H1 (cell line): ENCODE measurements at regions not wholly inside any gene's neighbourhood (a gene's known extent, or its start where the extent isn't known, plus 50 kb on each side); places are given as distances from the start of the nearest gene placed in this dataset.

Experiments used
- CTCF ChIA-PET: fragments of 300-600 bp; sonication (Branson Sonifier 250); formaldehyde crosslinking; loops from one replicate; lab custom pipeline; 2021; ENCODE audit not compliant: partially characterized antibody; lab: Charles Lee
- POLR2A ChIA-PET: fragments of 300-600 bp; sonication (Branson Sonifier 250); formaldehyde crosslinking; loops from one replicate; lab custom pipeline; 2021; ENCODE audit warnings: inconsistent platforms; ENCODE audit not compliant: partially characterized antibody; lab: Charles Lee
- DNase-seq, 2 experiments: peaks; one replicate each; pipeline versions ENCODE4 v3.0.0 to v3.0.0-alpha.2; 2010 to 2022; ENCODE audit warnings: low spot score in 2 of 2, low read depth in 1 of 2, mixed read lengths in 1 of 2
- FAIRE-seq: peaks from 2 replicates; lab custom pipeline; 2011; peaks lifted over from hg19 to GRCh38; lab: Jason Lieb, UNC
- H2AFZ ChIP-seq: 2 replicates; pipeline ENCODE4 v1.8.1; 2012; ENCODE audit warnings: low read length, inconsistent platforms
- H2AK5ac ChIP-seq: 2 replicates; pipeline ENCODE4 v1.6.1; 2013; ENCODE audit warnings: low read depth, low read length
- H2BK120ac ChIP-seq: replicated peaks from 2 replicates; pipeline ENCODE3; 2013; ENCODE audit warnings: low read depth, low read length, inconsistent platforms
- H2BK12ac ChIP-seq: 2 replicates; pipeline ENCODE4 v1.6.1; 2013; ENCODE audit warnings: low read depth, low read length
- H2BK15ac ChIP-seq: 2 replicates; pipeline ENCODE4 v1.6.1; 2013; ENCODE audit warnings: low read length
- H2BK20ac ChIP-seq: 2 replicates; pipeline ENCODE4 v1.6.1; 2013; ENCODE audit warnings: low read length
- H2BK5ac ChIP-seq: 2 replicates; pipeline ENCODE4 v1.6.1; 2013; ENCODE audit warnings: low read depth, low read length
- H3K14ac ChIP-seq: 2 replicates; pipeline ENCODE4 v1.6.1; 2013; ENCODE audit warnings: inconsistent platforms; ENCODE audit not compliant: insufficient read length
- H3K18ac ChIP-seq: 2 replicates; pipeline ENCODE4 v1.6.1; 2013; ENCODE audit warnings: low read length; ENCODE audit errors: extremely low read depth
- H3K23ac ChIP-seq: 2 replicates; pipeline ENCODE4 v1.6.1; 2013; ENCODE audit warnings: inconsistent platforms; ENCODE audit not compliant: insufficient read length
- H3K23me2 ChIP-seq: 2 replicates; pipeline ENCODE4 v1.6.1; 2013; ENCODE audit warnings: low read depth, low read length
- H3K27ac ChIP-seq: 2 replicates; pipeline ENCODE4 v1.6.1; 2011; ENCODE audit warnings: low read depth, low read length, inconsistent platforms
- H3K27me3 ChIP-seq, 4 experiments: replicated peaks in 1 of 4; 1 replicate in 1 of 4; 2 replicates in 3 of 4; pipeline versions ENCODE4 v1.6.1 to v1.8.1; 2011 to 2013; ENCODE audit warnings: low read length in 3 of 4, mild to moderate bottlenecking in 3 of 4, inconsistent platforms in 2 of 4, mixed read lengths in 2 of 4, moderate library complexity in 1 of 4; ENCODE audit not compliant: control insufficient read depth in 3 of 4, insufficient read depth in 3 of 4; ENCODE audit errors: extremely low read depth in 1 of 4
- H3K36me3 ChIP-seq, 4 experiments: 2 replicates each; pipeline versions ENCODE4 v1.6.1 to v1.8.1; 2011 to 2013; ENCODE audit warnings: mild to moderate bottlenecking in 4 of 4, low read length in 3 of 4, moderate library complexity in 2 of 4, control low read depth in 1 of 4, inconsistent platforms in 1 of 4; ENCODE audit not compliant: insufficient read depth in 4 of 4, control insufficient read depth in 2 of 4
- H3K4ac ChIP-seq: replicated peaks from 2 replicates; pipeline ENCODE3; 2013; ENCODE audit warnings: low read length, low read depth, mixed read lengths, inconsistent platforms; ENCODE audit not compliant: insufficient read length
- H3K4me1 ChIP-seq, 4 experiments: replicated peaks in 1 of 4; 1 replicate in 1 of 4; 2 replicates in 3 of 4; pipeline versions ENCODE4 v1.6.1 to v1.8.1; 2011 to 2013; ENCODE audit warnings: low read length in 3 of 4, inconsistent platforms in 2 of 4, mixed read lengths in 1 of 4; ENCODE audit not compliant: insufficient read depth in 4 of 4, control insufficient read depth in 3 of 4
- H3K4me2 ChIP-seq, 2 experiments: 2 replicates each; pipeline versions ENCODE4 v1.6.1 to v1.8.1; 2011 to 2013; ENCODE audit warnings: low read depth in 2 of 2, low read length in 2 of 2, control low read depth in 1 of 2, inconsistent platforms in 1 of 2, mild to moderate bottlenecking in 1 of 2; ENCODE audit not compliant: insufficient read depth in 1 of 2
- H3K4me3 ChIP-seq, 4 experiments: fragments of 200-600, 300-600 bp in 1 of 4; sonication (generic), shearing (Covaris generic), sonication (Bioruptor Twin) in 1 of 4; 2 replicates each; pipeline versions ENCODE4 v1.5.1 to v1.8.1; 2011 to 2016; ENCODE audit warnings: low read length in 4 of 4, low read depth in 3 of 4, control low read depth in 2 of 4, inconsistent platforms in 2 of 4, mild to moderate bottlenecking in 2 of 4, mixed read lengths in 1 of 4, moderate library complexity in 1 of 4; ENCODE audit not compliant: insufficient read depth in 2 of 4; ENCODE audit errors: extremely low read depth in 1 of 4
- H3K56ac ChIP-seq: replicated peaks from 2 replicates; pipeline ENCODE3; 2013; ENCODE audit warnings: low read depth, mild to moderate bottlenecking, mixed read lengths, low read length, inconsistent platforms; ENCODE audit not compliant: insufficient read length
- H3K79me1 ChIP-seq: 2 replicates; pipeline ENCODE4 v1.6.1; 2013; ENCODE audit warnings: low read depth, low read length, control low read depth
- H3K79me2 ChIP-seq, 2 experiments: 2 replicates each; pipeline versions ENCODE4 v1.6.1 to v1.8.1; 2012 to 2013; ENCODE audit warnings: low read length in 2 of 2, mild to moderate bottlenecking in 2 of 2, inconsistent platforms in 1 of 2; ENCODE audit not compliant: insufficient read depth in 2 of 2, control insufficient read depth in 1 of 2
- H3K9ac ChIP-seq, 4 experiments: replicated peaks in 1 of 4; 1 replicate in 1 of 4; 2 replicates in 3 of 4; pipeline versions ENCODE4 v1.6.1 to v1.8.1; 2011 to 2013; ENCODE audit warnings: low read depth in 3 of 4, low read length in 3 of 4, control low read depth in 2 of 4, mild to moderate bottlenecking in 2 of 4, moderate library complexity in 2 of 4, inconsistent platforms in 1 of 4; ENCODE audit errors: extremely low read depth in 1 of 4
- H3K9me3 ChIP-seq, 2 experiments: 2 replicates each; pipeline versions ENCODE4 v1.6.1 to v1.8.1; 2012 to 2013; ENCODE audit warnings: mild to moderate bottlenecking in 2 of 2, moderate library complexity in 2 of 2, control low read depth in 1 of 2, inconsistent platforms in 1 of 2, low read depth in 1 of 2, low read length in 1 of 2, mixed read lengths in 1 of 2; ENCODE audit not compliant: insufficient read depth in 2 of 2
- H4K20me1 ChIP-seq, 2 experiments: replicated peaks in 1 of 2; 2 replicates each; pipeline versions ENCODE3 to v1.8.1; 2011 to 2013; ENCODE audit warnings: inconsistent platforms in 2 of 2, low read length in 2 of 2, mild to moderate bottlenecking in 1 of 2; ENCODE audit not compliant: insufficient read depth in 2 of 2, control insufficient read depth in 1 of 2
- H4K5ac ChIP-seq: 2 replicates; pipeline ENCODE4 v1.6.1; 2013; ENCODE audit warnings: low read length, low read depth, mixed read lengths, inconsistent platforms; ENCODE audit not compliant: insufficient read length
- H4K8ac ChIP-seq: 2 replicates; pipeline ENCODE4 v1.8.0; 2013; ENCODE audit warnings: mild to moderate bottlenecking, moderate library complexity, low read length, inconsistent platforms; ENCODE audit not compliant: insufficient read depth; ENCODE audit errors: extremely low read depth
- H4K91ac ChIP-seq: replicated peaks from 2 replicates; pipeline ENCODE3; 2013; ENCODE audit warnings: low read length, mixed read lengths, inconsistent platforms; ENCODE audit not compliant: insufficient read length
- BACH1 ChIP-seq: IDR thresholded peaks from 2 replicates; pipeline ENCODE4 v1.6.1; 2012; ENCODE audit warnings: low read length, improper control_type of control experiment
- BRCA1 ChIP-seq: IDR thresholded peaks from 2 replicates; pipeline ENCODE4 v1.6.1; 2012; ENCODE audit warnings: low read depth, low read length, improper control_type of control experiment
- CBX5 ChIP-seq: fragments of 300-800, 300-1000 bp; sonication (generic); IDR thresholded peaks from 2 replicates; pipeline ENCODE4 v1.7.1; 2016; ENCODE audit warnings: antibody characterized with exemption, low read length, low read depth
- CHD1 ChIP-seq: IDR thresholded peaks from 2 replicates; pipeline ENCODE4 v1.6.1; 2012; ENCODE audit warnings: low read depth, low read length, improper control_type of control experiment
- CREB1 ChIP-seq: IDR thresholded peaks from 2 replicates; pipeline ENCODE4 v1.6.1; 2012; ENCODE audit warnings: inconsistent platforms
- CTCF ChIP-seq, 3 experiments: IDR thresholded peaks; 1 replicate in 2 of 3; 2 replicates in 1 of 3; pipeline versions ENCODE4 v1.5.1 to v1.6.1; 2011; ENCODE audit warnings: low read length in 3 of 3, mild to moderate bottlenecking in 3 of 3, inconsistent platforms in 2 of 3, low read depth in 1 of 3, moderate library complexity in 1 of 3; ENCODE audit not compliant: insufficient read depth in 1 of 3; ENCODE audit errors: control extremely low read depth in 1 of 3
- FOSL1 ChIP-seq: IDR thresholded peaks from 2 replicates; pipeline ENCODE4 v1.6.1; 2011; ENCODE audit warnings: mild to moderate bottlenecking, low read depth, low read length, moderate library complexity; ENCODE audit not compliant: insufficient read depth
- POLR2A ChIP-seq, 2 experiments: IDR thresholded peaks; 1 replicate in 1 of 2; 2 replicates in 1 of 2; pipeline ENCODE4 v1.6.1; 2011; ENCODE audit warnings: low read depth in 2 of 2, low read length in 2 of 2, mild to moderate bottlenecking in 2 of 2; ENCODE audit errors: control extremely low read depth in 1 of 2
- POLR2AphosphoS5 ChIP-seq: IDR thresholded peaks from 2 replicates; pipeline ENCODE4 v1.6.1; 2011; ENCODE audit warnings: low read depth, low read length
- RFX5 ChIP-seq: IDR thresholded peaks from 2 replicates; pipeline ENCODE4 v1.6.1; 2011; ENCODE audit warnings: low read depth, low read length, improper control_type of control experiment, borderline replicate concordance
- SIN3A ChIP-seq, 2 experiments: IDR thresholded peaks in 1 of 2; conservative IDR thresholded peaks in 1 of 2; 2 replicates each; pipeline ENCODE4 v1.6.1; 2011 to 2012; ENCODE audit warnings: low read length in 2 of 2, improper control_type of control experiment in 1 of 2, low read depth in 1 of 2, mild to moderate bottlenecking in 1 of 2
- SRF ChIP-seq: IDR thresholded peaks from 2 replicates; pipeline ENCODE4 v1.6.1; 2011; ENCODE audit warnings: mild to moderate bottlenecking, low read depth, low read length, moderate library complexity
- YY1 ChIP-seq: IDR thresholded peaks from 2 replicates; pipeline ENCODE4 v1.6.1; 2011; ENCODE audit warnings: low read depth, mild to moderate bottlenecking, low read length
- ZNF274 ChIP-seq: IDR thresholded peaks from 2 replicates; pipeline ENCODE4 v1.7.0; 2012; ENCODE audit warnings: low read length, borderline replicate concordance; ENCODE audit errors: extremely low read depth
- WGBS, 2 experiments: shearing (Covaris generic) in 1 of 2; methylation state at CpG; one replicate each; pipeline versions ENCODE4 v1.1.6 to v1.1.7; 2013 to 2015; ENCODE audit warnings: low lambda C conversion rate in 2 of 2, mixed read lengths in 2 of 2, inconsistent platforms in 1 of 2, low coverage in 1 of 2, missing lambda C conversion rate in 1 of 2; ENCODE audit not compliant: insufficient replicate concordance in 2 of 2, insufficient coverage in 1 of 2, insufficient read length in 1 of 2; ENCODE audit errors: extremely low coverage in 1 of 2, missing lambda C conversion rate in 1 of 2; 5-methylcytosine and 5-hydroxymethylcytosine counted together

GRCh38 chr2:17069564-17069963 is 403.9 kb upstream of the CYRIA start:
- H3K23me2 ChIP-seq = no peaks in the 10 kb centered on the region
- no peak overlapping the region for H4K8ac ChIP-seq
- FAIRE-seq = no peak
- no peak overlapping the region for H2BK20ac ChIP-seq
- H4K20me1 ChIP-seq = no peaks in the 10 kb centered on the region
- H3K23ac ChIP-seq = no peak overlapping the region
- no peak overlapping the region for H2AFZ ChIP-seq
- H2BK15ac ChIP-seq = no peak overlapping the region
- no peak overlapping the region for H3K14ac ChIP-seq
- no peak overlapping the region for H4K5ac ChIP-seq
- DNase-seq = no peak
- no peaks in the 10 kb centered on the region for H3K27me3 ChIP-seq
- CTCF ChIA-PET = no interaction called here
- no peak overlapping the region for H3K9ac ChIP-seq
- WGBS, 2 experiments = 96% methylated on average over 4 of the region's 4 CpGs; no CpG with 5 or more reads in 1 of the 2 experiments
- H3K4me3 ChIP-seq = no peak overlapping the region
- H3K56ac ChIP-seq = no peak overlapping the region
- H3K4me1 ChIP-seq = no peaks in the 10 kb centered on the region
- H3K4me2 ChIP-seq = no peak overlapping the region
- no peaks in the 10 kb centered on the region for H3K79me2 ChIP-seq
- H3K4ac ChIP-seq = no peak overlapping the region
- no peak overlapping the region for H3K18ac ChIP-seq
- peaks cover 5 to 7% of the 10 kb centered on the region in 2 experiments; a peak in 2 of 4 replicates for H3K9me3 ChIP-seq
- no peak overlapping the region for H2AK5ac ChIP-seq
- H3K27ac ChIP-seq = no peak overlapping the region
- H2BK12ac ChIP-seq = no peak overlapping the region
- no peak overlapping the region for H4K91ac ChIP-seq
- no peaks in the 10 kb centered on the region for H3K79me1 ChIP-seq
- POLR2A ChIA-PET = no interaction called here
- no peak overlapping the region for H2BK5ac ChIP-seq
- H3K36me3 ChIP-seq = no peaks in the 10 kb centered on the region
- no peak overlapping the region for H2BK120ac ChIP-seq
- no peak for TF ChIP-seq BACH1
- no peak for TF ChIP-seq CHD1
- no peak for TF ChIP-seq POLR2AphosphoS5
- no peak for TF ChIP-seq CTCF (IDR thresholded peaks at IDR 0.05; ENCODE audit: control extremely low read depth in 1 of 3, insufficient read depth in 1 of 3, low read depth in 1 of 3, low read length in 3 of 3)
- no peak for TF ChIP-seq CREB1
- TF ChIP-seq ZNF274 = no peak
- TF ChIP-seq FOSL1 = no peak
- TF ChIP-seq CBX5 = no peak
- TF ChIP-seq POLR2A (IDR thresholded peaks at IDR 0.05; ENCODE audit: control extremely low read depth in 1 of 2, low read depth in 2 of 2, low read length in 2 of 2) = no peak
- no peak for TF ChIP-seq YY1
- TF ChIP-seq SRF = no peak
- TF ChIP-seq SIN3A (conservative IDR thresholded peaks at IDR 0.05 in 1 of 2, IDR thresholded peaks at IDR 0.05 in 1 of 2; ENCODE audit: low read depth in 1 of 2, low read length in 2 of 2) = no peak
- no peak for TF ChIP-seq BRCA1
- no peak for TF ChIP-seq RFX5
